SK-N-SH (cell line): ENCODE measurements at regions not wholly inside any gene's neighbourhood (a gene's known extent, or its start where the extent isn't known, plus 50 kb on each side); places are given as distances from the start of the nearest gene placed in this dataset.

Source experiments
- IRF3 ChIP-seq: fragments of 150-350 bp; IDR thresholded peaks from 2 replicates; pipeline ENCODE4 v1.6.1; 2016; ENCODE audit warnings: mild to moderate bottlenecking, low read depth, low read length

- TF ChIP-seq IRF3: no peak
These were observed 96.6 kb downstream of the FDX1 start (continued) for GRCh38 chr11:110526323-110526722.
